Thoracic aorta (tissue), 2 donors: ENCODE measurements at regions not wholly inside any gene's neighbourhood (a gene's known extent, or its start where the extent isn't known, plus 50 kb on each side); places are given as distances from the start of the nearest gene placed in this dataset.
"Not testable (repeated sequence)": the region's sequence is repeated elsewhere in the genome, so short reads cannot be mapped to it uniquely, and the experiment has no call there.

Source experiments
- ATAC-seq: fragments of 150-250 bp; one replicate; pipeline ENCODE4 v1.8.0; 2017; ENCODE audit warnings: low read depth; ENCODE audit not compliant: insufficient number of reproducible peaks, low FRiP score
- DNase-seq: peaks from one replicate; pipeline ENCODE4 v3.0.0-alpha.2; 2020; ENCODE audit warnings: low spot score
- H3K27ac ChIP-seq, 2 donors: fragments of 200-600 bp; sonication (generic); 1 replicate in 1 of 2; 2 replicates in 1 of 2; pipeline ENCODE4 v1.5.1; 2016; ENCODE audit warnings: mild to moderate bottlenecking in 2 of 2, moderate library complexity in 2 of 2
- H3K27me3 ChIP-seq: fragments of 200-600 bp; sonication (generic); replicated peaks from 2 replicates; pipeline ENCODE4 v1.6.0; 2016; ENCODE audit warnings: mild to moderate bottlenecking; ENCODE audit not compliant: insufficient read depth
- H3K36me3 ChIP-seq: fragments of 200-600 bp; sonication (generic); one replicate; pipeline ENCODE4 v1.5.1; 2016
- H3K4me1 ChIP-seq, 2 donors: fragments of 200-600 bp; sonication (generic); 1 replicate in 1 of 2; 2 replicates in 1 of 2; pipeline versions ENCODE4 v1.5.1 to v1.6.0; 2016; ENCODE audit warnings: low read depth in 2 of 2, mild to moderate bottlenecking in 1 of 2; ENCODE audit not compliant: control insufficient read depth in 1 of 2
- H3K4me3 ChIP-seq: fragments of 200-600 bp; sonication (generic); 2 replicates; pipeline ENCODE4 v1.5.1; 2016; ENCODE audit warnings: mild to moderate bottlenecking
- H3K9me3 ChIP-seq: fragments of 200-600 bp; sonication (generic); 2 replicates; pipeline ENCODE4 v1.5.1; 2016

GRCh38 chr1:120357046-120357445, 57.8 kb upstream of the NBPF8 start:
- H3K27ac ChIP-seq, H3K36me3 ChIP-seq, H3K4me1 ChIP-seq, H3K27me3 ChIP-seq, ATAC-seq, H3K4me3 ChIP-seq, H3K9me3 ChIP-seq: not testable (repeated sequence)
- DNase-seq, result peak; percentile 3

DNA sequence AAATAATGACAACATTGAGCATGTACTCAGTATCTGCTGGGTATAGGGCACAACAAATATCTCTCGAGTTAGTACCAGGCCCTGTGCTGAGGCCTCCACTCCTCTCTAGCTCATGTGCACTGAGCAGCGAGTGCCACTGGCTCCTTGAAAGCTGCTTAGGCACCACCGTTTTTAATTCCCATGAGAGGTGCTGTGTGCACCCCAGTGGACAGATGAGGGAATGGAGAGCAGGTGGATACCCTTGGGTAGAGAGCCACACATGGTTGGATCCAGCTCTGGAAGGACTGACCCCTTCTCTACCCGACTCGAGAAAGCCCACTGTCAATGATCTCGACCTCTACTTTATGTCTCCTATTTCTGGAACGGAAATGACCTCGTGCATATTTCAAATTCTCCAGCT, 58.7 kb upstream of the NBPF8 start:
- not testable (repeated sequence) for H3K4me3 ChIP-seq, DNase-seq, H3K27me3 ChIP-seq, H3K27ac ChIP-seq, ATAC-seq, H3K9me3 ChIP-seq, H3K36me3 ChIP-seq, H3K4me1 ChIP-seq

- not testable (repeated sequence) for H3K4me1 ChIP-seq, H3K36me3 ChIP-seq, H3K9me3 ChIP-seq, H3K27me3 ChIP-seq
- Histone ChIP-seq H3K27ac (peak overlapping the region; percentile 52 to 78), H3K4me3 (peak overlapping the region; percentile 59)
- ATAC-seq, result peak; percentile 94
- peak; percentile 8 for DNase-seq
These were observed 60.1 kb upstream of the NBPF8 start for GRCh38 chr1:120354618-120355184.

DNA sequence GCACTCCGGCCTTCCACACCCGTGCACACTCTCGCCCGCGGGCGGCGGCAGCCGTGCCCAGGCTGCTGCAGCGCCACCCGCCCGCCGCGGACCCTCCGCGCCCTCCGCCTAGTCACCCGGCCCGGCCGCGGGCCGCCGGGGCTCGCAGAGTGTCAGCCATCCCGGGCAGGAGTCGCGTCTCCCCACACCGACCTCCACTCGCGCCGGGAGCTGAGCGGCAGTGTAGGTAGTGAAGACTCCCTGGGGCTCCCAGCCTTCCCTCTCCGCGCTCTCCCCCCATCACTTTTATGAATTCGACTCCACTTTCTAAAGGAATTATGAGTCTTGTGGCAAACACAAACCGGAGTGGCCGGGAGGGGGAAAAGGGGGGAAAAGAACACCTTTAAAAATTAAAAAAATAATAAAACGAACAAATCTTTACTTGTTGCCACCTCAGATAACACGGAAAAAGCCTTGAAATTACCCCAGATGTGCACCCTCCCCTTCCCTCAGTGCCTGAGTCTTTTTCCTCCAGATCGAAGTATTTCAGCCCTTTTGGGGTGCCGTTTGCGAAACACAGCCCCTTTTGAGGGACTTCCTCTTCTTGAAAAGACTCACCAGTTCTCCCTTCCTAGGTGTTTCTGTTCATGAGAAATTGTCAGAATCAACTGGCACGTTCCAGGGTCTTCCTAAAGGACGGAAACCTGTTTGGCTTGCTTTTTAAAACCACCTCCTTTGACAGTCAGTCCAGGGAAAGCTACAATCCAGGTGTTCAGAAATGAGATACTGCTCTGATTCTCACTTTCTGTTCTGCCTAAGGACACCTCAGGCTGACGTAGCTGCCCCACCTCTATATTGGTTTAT, 72.4 kb upstream of the NBPF8 start:
- Histone ChIP-seq H3K4me3 (peak overlapping the region; percentile 65), H3K27ac (peak overlapping the region in 1 of 2 donors; percentile 38)
- not testable (repeated sequence) for ATAC-seq, H3K9me3 ChIP-seq, H3K27me3 ChIP-seq, H3K36me3 ChIP-seq, H3K4me1 ChIP-seq, DNase-seq

GRCh38 chr1:120341756-120342155, 73.1 kb upstream of the NBPF8 start:
- Histone ChIP-seq H3K27ac (peak overlapping the region; percentile 69 to 76), H3K4me3 (peak overlapping the region; percentile 74)
- not testable (repeated sequence) for ATAC-seq, H3K36me3 ChIP-seq, H3K4me1 ChIP-seq, H3K27me3 ChIP-seq, H3K9me3 ChIP-seq, DNase-seq

DNA sequence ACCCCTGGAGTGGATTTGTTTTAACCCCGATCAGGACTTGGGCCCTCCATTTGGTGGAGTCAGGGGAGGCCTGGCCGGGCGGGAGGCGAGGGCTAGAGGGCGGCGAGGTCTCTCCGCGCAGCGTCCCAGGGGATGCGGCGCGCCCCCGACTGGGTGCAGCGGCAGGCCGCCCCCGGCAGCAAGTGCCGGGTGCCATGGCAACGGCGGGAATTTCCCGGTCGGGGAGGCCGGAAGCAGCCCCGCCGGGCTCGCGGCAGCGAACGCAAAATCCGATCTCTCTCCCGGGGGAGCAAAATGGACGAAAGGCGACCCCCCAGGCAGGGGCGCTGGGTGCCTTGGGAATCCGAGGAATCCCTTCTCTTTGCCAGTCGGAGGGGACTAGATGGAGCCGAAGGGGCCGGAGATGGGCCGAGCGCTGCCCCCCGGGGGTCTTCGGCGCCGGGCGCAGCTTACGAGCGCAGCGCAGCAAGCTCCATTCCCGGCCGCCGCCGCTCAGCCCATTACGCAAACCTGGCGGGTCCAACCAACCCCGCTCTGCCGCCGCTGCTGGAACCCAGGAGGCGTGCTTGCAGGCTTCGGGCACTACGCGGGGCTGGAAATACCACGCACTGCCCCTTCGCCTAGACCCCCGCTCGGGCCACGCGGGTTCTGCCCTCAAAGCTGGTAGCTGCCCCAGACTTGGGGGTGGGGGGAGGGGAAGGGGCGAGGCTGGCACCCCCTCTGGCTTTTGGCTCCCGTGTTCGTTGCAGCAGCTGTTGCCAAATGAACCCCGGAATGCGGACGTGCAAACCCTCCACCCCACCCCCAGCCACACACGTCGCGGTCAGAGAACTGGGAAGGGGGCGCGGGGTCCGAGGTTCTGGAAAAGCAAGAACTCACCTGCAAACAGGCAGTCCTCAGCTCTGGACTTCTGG, 73.7 kb upstream of the NBPF8 start:
- not testable (repeated sequence) for H3K27me3 ChIP-seq, H3K36me3 ChIP-seq, H3K9me3 ChIP-seq, DNase-seq, H3K4me1 ChIP-seq, ATAC-seq
- peak overlapping the region; percentile 69 to 76 for H3K27ac ChIP-seq
- H3K4me3 ChIP-seq, result peak overlapping the region; percentile 74

DNA sequence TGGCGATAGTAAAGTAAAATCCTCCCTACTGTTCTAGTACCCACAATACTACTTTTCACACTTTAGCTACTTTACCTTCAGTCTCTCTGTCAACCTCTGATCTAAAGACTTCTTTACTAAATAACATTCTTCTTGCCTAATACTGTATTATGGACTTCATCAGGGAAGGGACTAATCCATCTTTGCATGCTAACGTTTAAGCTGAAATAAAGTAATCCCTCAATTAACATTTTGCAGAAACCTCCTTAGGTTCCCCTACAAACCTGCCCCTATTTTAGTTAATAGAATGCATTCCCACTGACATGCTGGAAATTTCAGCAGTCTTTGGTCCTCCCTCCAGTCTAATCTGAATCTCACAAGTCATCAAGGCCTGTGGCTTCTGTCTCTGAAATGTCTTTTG, 99.1 kb upstream of the NBPF8 start:
- not testable (repeated sequence) for H3K9me3 ChIP-seq, H3K4me1 ChIP-seq, H3K4me3 ChIP-seq, DNase-seq, H3K27ac ChIP-seq, H3K36me3 ChIP-seq, ATAC-seq, H3K27me3 ChIP-seq

GRCh38 chr1:120311930-120312329, 102.9 kb upstream of the NBPF8 start:
- H3K27me3 ChIP-seq, DNase-seq, H3K4me3 ChIP-seq, H3K9me3 ChIP-seq, H3K4me1 ChIP-seq, ATAC-seq, H3K27ac ChIP-seq, H3K36me3 ChIP-seq: not testable (repeated sequence)

DNA sequence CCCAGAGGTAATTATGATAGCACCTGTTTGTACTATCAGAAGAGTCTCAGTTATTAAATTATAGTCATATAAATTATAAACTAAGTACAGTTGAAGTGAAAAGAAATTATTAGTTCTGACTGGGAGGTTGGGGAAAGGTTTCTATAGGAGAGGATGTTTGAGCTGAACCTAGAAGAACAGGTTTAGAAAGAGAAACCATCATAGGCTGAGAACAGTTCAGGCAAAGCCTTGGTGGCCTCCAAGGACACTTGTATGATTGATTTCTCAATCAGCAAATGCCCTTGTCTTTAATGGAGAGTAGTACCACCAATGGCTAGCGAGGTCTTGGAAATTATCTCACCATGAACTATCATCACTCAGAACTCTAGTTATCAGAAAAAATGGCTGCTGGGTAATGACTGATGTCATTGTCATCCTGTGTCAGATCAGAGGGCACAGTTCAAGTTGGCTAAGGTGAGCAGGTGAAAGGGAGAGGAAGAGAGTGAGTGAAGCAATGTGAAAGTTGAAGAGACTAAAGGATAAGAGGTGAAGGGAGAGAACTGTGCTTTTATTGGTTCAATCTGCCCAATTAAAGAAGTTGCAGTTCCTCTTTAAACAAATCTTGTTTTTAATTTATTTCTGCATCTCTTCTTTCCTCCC, 105.8 kb upstream of the NBPF8 start:
- DNase-seq, ATAC-seq, H3K4me3 ChIP-seq, H3K9me3 ChIP-seq, H3K36me3 ChIP-seq, H3K4me1 ChIP-seq, H3K27me3 ChIP-seq, H3K27ac ChIP-seq: not testable (repeated sequence)

DNA sequence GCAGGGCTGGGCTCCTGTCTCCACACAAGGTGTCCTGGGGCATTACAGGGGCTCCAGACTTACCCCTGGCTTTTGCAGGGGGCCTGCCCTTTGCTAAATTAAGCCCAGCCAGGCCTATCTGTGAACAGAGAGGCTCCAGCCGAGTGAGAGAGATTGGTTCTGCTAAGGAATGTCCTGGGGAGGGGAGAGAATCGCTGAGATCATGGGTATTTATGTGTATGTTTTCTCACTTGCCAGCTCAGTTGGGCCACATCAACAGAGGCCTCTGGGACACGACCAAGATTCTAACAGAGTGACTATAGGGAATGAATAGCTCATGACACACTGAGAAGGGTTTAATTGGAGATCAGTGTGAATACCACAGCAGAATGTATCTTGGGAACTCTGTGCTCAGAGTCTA, 109.8 kb upstream of the NBPF8 start:
- peak; percentile 97 for ATAC-seq
- not testable (repeated sequence) for H3K27me3 ChIP-seq, H3K4me3 ChIP-seq, H3K27ac ChIP-seq, H3K9me3 ChIP-seq, H3K36me3 ChIP-seq, H3K4me1 ChIP-seq, DNase-seq

DNA sequence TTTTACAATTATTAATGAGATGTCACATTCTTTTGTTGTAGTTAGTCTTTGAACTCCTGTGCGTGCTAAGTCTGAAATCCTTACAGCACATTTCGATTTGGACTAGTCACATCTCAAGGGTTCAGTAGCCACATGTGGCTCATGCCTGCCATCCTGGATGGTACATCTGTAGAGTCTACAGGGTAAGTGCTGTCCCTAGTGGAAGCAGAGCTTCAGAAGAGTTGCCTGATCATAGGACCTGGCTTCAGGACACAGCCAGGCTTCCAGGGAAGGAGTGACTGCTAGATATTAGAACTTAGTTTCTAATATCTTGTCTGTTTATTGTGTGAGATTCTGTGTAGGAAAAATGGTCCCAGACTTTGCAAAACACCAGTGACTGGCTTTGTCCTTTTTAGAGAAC, 110.5 kb upstream of the NBPF8 start:
- not testable (repeated sequence) for H3K36me3 ChIP-seq, ATAC-seq, H3K27ac ChIP-seq, H3K27me3 ChIP-seq, H3K4me1 ChIP-seq, DNase-seq, H3K4me3 ChIP-seq, H3K9me3 ChIP-seq
